GM12878 (cell line): ENCODE measurements at regions not wholly inside any gene's neighbourhood (a gene's known extent, or its start where the extent isn't known, plus 50 kb on each side); places are given as distances from the start of the nearest gene placed in this dataset.

Source experiments
- ATAC-seq: fragments of 200-7000 bp; cut with Tn5 transposase; 3 replicates; pipeline ENCODE4 v1.9.1; 2020; ENCODE audit warnings: mild to moderate bottlenecking, moderate library complexity
- BruUV-seq: library from RNA; stranded (reverse); fragments of 400-500 nt; replicated peaks from 2 replicates; lab custom pipeline; 2021; lab: Mats Ljungman, UMichigan
- CTCF ChIA-PET: fragments of 300-600 bp; sonication (Branson Sonifier 250); formaldehyde crosslinking; extraction: SDS; loops from one replicate; lab custom pipeline; 2021; ENCODE audit warnings: inconsistent platforms; lab: Yijun Ruan, JAX
- POLR2A ChIA-PET: fragments of 350-600 bp; formaldehyde crosslinking; extraction: SDS; loops from one replicate; lab custom pipeline; 2021; ENCODE audit warnings: inconsistent platforms; lab: Charles Lee
- RAD21 ChIA-PET: fragments of 300-600 bp; sonication (Branson Sonifier 250); formaldehyde crosslinking; loops from one replicate; lab custom pipeline; 2023; ENCODE audit warnings: antibody characterized with exemption; ENCODE audit not compliant: unreplicated experiment; lab: Charles Lee
- SMC1A ChIA-PET: fragments of 300-600 bp; sonication (Branson Sonifier 250); formaldehyde crosslinking; loops from one replicate; lab custom pipeline; 2023; ENCODE audit not compliant: unreplicated experiment, uncharacterized antibody; lab: Charles Lee
- DNase-seq: peaks from one replicate; pipeline ENCODE4 v3.0.0-alpha.2; 2011; ENCODE audit warnings: low read depth, low spot score
- FAIRE-seq: peaks from 3 replicates; lab custom pipeline; 2011; peaks lifted over from hg19 to GRCh38; lab: Jason Lieb, UNC
- H2AFZ ChIP-seq: 2 replicates; pipeline ENCODE4 v1.6.0; 2011; ENCODE audit warnings: low read depth, low read length, control low read depth; ENCODE audit not compliant: control insufficient read depth
- H3K27ac ChIP-seq: 2 replicates; pipeline ENCODE4 v1.5.1; 2011; ENCODE audit warnings: control low read depth; ENCODE audit not compliant: control insufficient read depth, insufficient read depth
- H3K27me3 ChIP-seq, 2 experiments: replicated peaks in 1 of 2; 2 replicates each; pipeline versions ENCODE4 v1.6.0 to v1.6.1; 2011; ENCODE audit warnings: low read length in 1 of 2; ENCODE audit not compliant: control insufficient read depth in 2 of 2, insufficient read depth in 2 of 2
- H3K36me3 ChIP-seq, 2 experiments: 2 replicates each; pipeline ENCODE4 v1.5.1; 2011; ENCODE audit warnings: low read length in 1 of 2; ENCODE audit not compliant: control insufficient read depth in 2 of 2, insufficient read depth in 2 of 2
- H3K4me1 ChIP-seq: 2 replicates; pipeline ENCODE4 v1.6.1; 2011; ENCODE audit warnings: mild to moderate bottlenecking, low read length, moderate library complexity, mixed read lengths; ENCODE audit not compliant: control insufficient read depth, insufficient read depth
- H3K4me2 ChIP-seq: 2 replicates; pipeline ENCODE4 v1.6.0; 2011; ENCODE audit warnings: control low read depth; ENCODE audit not compliant: control insufficient read depth, insufficient read depth
- H3K4me3 ChIP-seq: fragments of 200-600 bp; sonication (generic); 2 replicates; pipeline ENCODE4 v1.5.1; 2016
- H3K79me2 ChIP-seq: 2 replicates; pipeline ENCODE4 v1.6.0; 2011; ENCODE audit warnings: low read length; ENCODE audit not compliant: control insufficient read depth, insufficient read depth
- H3K9ac ChIP-seq: 2 replicates; pipeline ENCODE4 v1.8.0; 2011; ENCODE audit warnings: low read length, control low read depth, mixed read lengths; ENCODE audit not compliant: control insufficient read depth, insufficient read depth
- H3K9me3 ChIP-seq: replicated peaks from 3 replicates; pipeline ENCODE4 v1.5.1; 2011; ENCODE audit warnings: mild to moderate bottlenecking, low read length; ENCODE audit not compliant: control insufficient read depth, insufficient read depth
- H4K20me1 ChIP-seq: 2 replicates; pipeline ENCODE4 v1.6.0; 2011; ENCODE audit not compliant: control insufficient read depth, insufficient read depth
- ATF3 ChIP-seq: IDR thresholded peaks from 2 replicates; pipeline ENCODE4 v1.6.1; 2011; ENCODE audit warnings: low read depth, mild to moderate bottlenecking, low read length, moderate library complexity, borderline replicate concordance; ENCODE audit errors: extremely low read depth
- CHD1 ChIP-seq: IDR thresholded peaks from 2 replicates; pipeline ENCODE4 v1.6.1; 2012; ENCODE audit warnings: low read depth, low read length, improper control_type of control experiment
- CREM ChIP-seq: IDR thresholded peaks from 2 replicates; pipeline ENCODE4 v1.6.1; 2014; ENCODE audit warnings: antibody characterized with exemption, low read depth
- GABPA ChIP-seq: IDR thresholded peaks from 2 replicates; pipeline ENCODE4 v1.6.1; 2014; ENCODE audit warnings: antibody characterized with exemption, low read depth, mild to moderate bottlenecking, inconsistent platforms
- GATAD2B ChIP-seq: fragments of 450-650 bp; conservative IDR thresholded peaks from 2 replicates; pipeline ENCODE4 v1.6.1; 2017; ENCODE audit warnings: low read depth, mild to moderate bottlenecking, moderate library complexity
- IKZF1 ChIP-seq: fragments of 450-650 bp; conservative IDR thresholded peaks from 2 replicates; pipeline ENCODE4 v1.6.1; 2017; ENCODE audit warnings: antibody characterized with exemption, mild to moderate bottlenecking
- IRF5 ChIP-seq: fragments of 450-650 bp; IDR thresholded peaks from 2 replicates; pipeline ENCODE4 v1.6.1; 2017; ENCODE audit warnings: borderline replicate concordance
- JUND ChIP-seq: IDR thresholded peaks from 2 replicates; pipeline ENCODE4 v1.6.1; 2012; ENCODE audit warnings: low read depth, mild to moderate bottlenecking, low read length, improper control_type of control experiment, moderate library complexity
- MEF2A ChIP-seq: IDR thresholded peaks from 2 replicates; pipeline ENCODE4 v1.6.1; 2011; ENCODE audit warnings: low read depth, mild to moderate bottlenecking, low read length, moderate library complexity; ENCODE audit not compliant: insufficient read depth
- NBN ChIP-seq: fragments of 450-650 bp; IDR thresholded peaks from 2 replicates; pipeline ENCODE4 v1.6.1; 2016
- NFXL1 ChIP-seq: fragments of 450-650 bp; IDR thresholded peaks from 2 replicates; pipeline ENCODE4 v1.6.1; 2017; ENCODE audit warnings: antibody characterized with exemption, mild to moderate bottlenecking, borderline replicate concordance
- NR2C2 ChIP-seq: IDR thresholded peaks from 2 replicates; pipeline ENCODE4 v1.6.1; 2011; ENCODE audit warnings: borderline replicate concordance, low read depth; ENCODE audit not compliant: control insufficient read depth, insufficient read length
- NR2F1 ChIP-seq: fragments of 450-650 bp; conservative IDR thresholded peaks from 2 replicates; pipeline ENCODE4 v1.6.1; 2017; ENCODE audit warnings: mild to moderate bottlenecking
- NRF1 ChIP-seq: conservative IDR thresholded peaks from 2 replicates; pipeline ENCODE4 v1.6.1; 2011; ENCODE audit warnings: mild to moderate bottlenecking, low read depth, low read length, improper control_type of control experiment
- RUNX3 ChIP-seq: IDR thresholded peaks from 2 replicates; pipeline ENCODE4 v1.6.1; 2012; ENCODE audit warnings: low read length, inconsistent platforms
- TBL1XR1 ChIP-seq: IDR thresholded peaks from 2 replicates; pipeline ENCODE4 v1.6.1; 2012; ENCODE audit warnings: low read depth, low read length, improper control_type of control experiment
- TCF3 ChIP-seq: IDR thresholded peaks from 2 replicates; pipeline ENCODE4 v1.6.1; 2012; ENCODE audit warnings: low read depth, mild to moderate bottlenecking, low read length, borderline replicate concordance; ENCODE audit not compliant: insufficient read depth
- ZNF24 ChIP-seq: fragments of 450-650 bp; IDR thresholded peaks from 2 replicates; pipeline ENCODE4 v1.6.1; 2017; ENCODE audit warnings: antibody characterized with exemption, mild to moderate bottlenecking
- ZNF384 ChIP-seq: IDR thresholded peaks from 2 replicates; pipeline ENCODE4 v1.6.1; 2012; ENCODE audit warnings: low read depth, mild to moderate bottlenecking, low read length, improper control_type of control experiment, borderline replicate concordance
- WGBS: methylation state at CpG from one replicate; pipeline ENCODE4 v1.1.6; 2016; ENCODE audit warnings: low lambda C conversion rate; ENCODE audit not compliant: insufficient replicate concordance, insufficient coverage; ENCODE audit errors: missing lambda C conversion rate; 5-methylcytosine and 5-hydroxymethylcytosine counted together
- in situ Hi-C: fragments of 300-500 bp; cut with MboI; formaldehyde crosslinking; loops from 9 replicates; pipeline ENCODE4 v1.14.3; 2018; ENCODE audit warnings: mixed read lengths
- intact Hi-C: fragments of 100-400 bp; cut with micrococcal nuclease; formaldehyde crosslinking; loops from one replicate; pipeline ENCODE4 v1.14.2; 2022; ENCODE audit not compliant: unreplicated experiment

- TF ChIP-seq GATAD2B (no peak), IRF5 (no peak), TCF3 (no peak), ATF3 (no peak), RUNX3 (no peak), NR2F1 (no peak), NR2C2 (no peak), ZNF24 (no peak), GABPA (no peak), IKZF1 (no peak), CREM (no peak), ZNF384 (no peak), MEF2A (no peak), TBL1XR1 (no peak), JUND (no peak), NRF1 (no peak), NFXL1 (no peak), NBN (no peak), CHD1 (no peak)
- in situ Hi-C loops (no loop called here), intact Hi-C loops (no loop called here)
- no peak for ATAC-seq
- Histone ChIP-seq H3K4me3 (no peak overlapping the region), H3K9me3 (no peaks in the 10 kb centered on the region), H3K27ac (no peak overlapping the region), H3K79me2 (no peaks in the 10 kb centered on the region), H3K4me1 (no peaks in the 10 kb centered on the region), H3K9ac (no peak overlapping the region), H3K36me3 (no peaks in the 10 kb centered on the region), H4K20me1 (no peaks in the 10 kb centered on the region), H2AFZ (no peak overlapping the region), H3K27me3 (no peaks in the 10 kb centered on the region), H3K4me2 (no peak overlapping the region)
- no TSS peak for BruUV-seq
- no peak for DNase-seq
- ChIA-PET POLR2A (no interaction called here), RAD21 (no interaction called here), SMC1A (no interaction called here), CTCF (no interaction called here)
- FAIRE-seq: no peak
- WGBS: 39% methylated on average over 3 of the region's 3 CpGs
Measured at GRCh38 chr7:67955061-67955460, 958.4 kb downstream of the TYW1 start.
